HuH-7 (cell line): ENCODE measurements at regions not wholly inside any gene's neighbourhood (a gene's known extent, or its start where the extent isn't known, plus 50 kb on each side); places are given as distances from the start of the nearest gene placed in this dataset.
"Not testable (repeated sequence)": the region's sequence is repeated elsewhere in the genome, so short reads cannot be mapped to it uniquely, and the experiment has no call there.

Experiments used
- DNase-seq: peaks from one replicate; pipeline ENCODE4 v3.0.0; 2011; ENCODE audit warnings: low spot score

- no peak for DNase-seq
Measured at GRCh38 chr16:8187782-8188372, 402.4 kb downstream of the TMEM114 start.

GRCh38 chr16:8184854-8185253 is 405.5 kb downstream of the TMEM114 start:
- DNase-seq = no peak

GRCh38 chr16:8183176-8184099 is 406.9 kb downstream of the TMEM114 start:
- DNase-seq = no peak

GRCh38 chr16:8182761-8183160 is 407.6 kb downstream of the TMEM114 start:
- DNase-seq = no peak

- DNase-seq = no peak
Measured at GRCh38 chr16:8179615-8180014, 410.7 kb downstream of the TMEM114 start.

- no peak for DNase-seq
Measured at GRCh38 chr16:8178271-8178670, 412.0 kb downstream of the TMEM114 start.

- no peak for DNase-seq
Measured at GRCh38 chr16:8175411-8175810, 414.9 kb downstream of the TMEM114 start.

- peak; percentile 63 for DNase-seq
Measured at GRCh38 chr16:8173111-8173644, 417.1 kb downstream of the TMEM114 start.

- DNase-seq = no peak
Measured at GRCh38 chr16:8172551-8172950, 417.8 kb downstream of the TMEM114 start.

- no peak for DNase-seq
Measured at GRCh38 chr16:8168016-8168415, 422.3 kb downstream of the TMEM114 start.

- DNase-seq = no peak
Measured at GRCh38 chr16:8167436-8167835, 422.9 kb downstream of the TMEM114 start.

- DNase-seq = no peak
Measured at GRCh38 chr16:8158051-8158450, 432.3 kb downstream of the TMEM114 start.

GRCh38 chr16:8155275-8155674 is 435.0 kb downstream of the TMEM114 start:
- DNase-seq = no peak

- DNase-seq = no peak
Measured at GRCh38 chr16:8146256-8147012, 443.9 kb downstream of the TMEM114 start.

- no peak for DNase-seq
Measured at GRCh38 chr16:8138666-8139065, 451.6 kb downstream of the TMEM114 start.

- DNase-seq = no peak
Measured at GRCh38 chr16:8137606-8138005, 452.7 kb downstream of the TMEM114 start.

- no peak for DNase-seq
Measured at GRCh38 chr16:8130197-8130596, 460.1 kb downstream of the TMEM114 start.

- no peak for DNase-seq
Measured at GRCh38 chr16:8127070-8127469, 463.2 kb downstream of the TMEM114 start.

GRCh38 chr16:8126313-8126712 is 464.0 kb downstream of the TMEM114 start:
- no peak for DNase-seq

GRCh38 chr16:8120001-8120400 is 470.3 kb downstream of the TMEM114 start:
- DNase-seq = no peak

GRCh38 chr16:8115814-8116213 is 474.5 kb downstream of the TMEM114 start:
- DNase-seq = no peak

- DNase-seq = not testable (repeated sequence)
Measured at GRCh38 chr16:8114941-8115340, 475.4 kb downstream of the TMEM114 start.
